DOHH2 (cell line): ENCODE measurements at regions not wholly inside any gene's neighbourhood (a gene's known extent, or its start where the extent isn't known, plus 50 kb on each side); places are given as distances from the start of the nearest gene placed in this dataset.

ENCODE experiments used
- EZH2phosphoT487 ChIP-seq: fragments of 200-600 bp; sonication (generic); IDR thresholded peaks from 2 replicates; pipeline ENCODE4 v1.6.1; 2017; ENCODE audit warnings: borderline replicate concordance, mild to moderate bottlenecking, antibody characterized with exemption, low read length, moderate library complexity, mixed read lengths
- TF ChIP-seq, protein P1 (sequence below): fragments of 200-600 bp; sonication (generic); IDR thresholded peaks from one replicate; pipeline ENCODE4 v1.5.1; 2014; ENCODE audit warnings: antibody characterized with exemption, mild to moderate bottlenecking, low read depth, low read length; ENCODE audit not compliant: poor library complexity, severe bottlenecking

GRCh38 chr12:11460343-11461023, 65.1 kb upstream of the PRB2 start:
- TF ChIP-seq, protein P1, sequence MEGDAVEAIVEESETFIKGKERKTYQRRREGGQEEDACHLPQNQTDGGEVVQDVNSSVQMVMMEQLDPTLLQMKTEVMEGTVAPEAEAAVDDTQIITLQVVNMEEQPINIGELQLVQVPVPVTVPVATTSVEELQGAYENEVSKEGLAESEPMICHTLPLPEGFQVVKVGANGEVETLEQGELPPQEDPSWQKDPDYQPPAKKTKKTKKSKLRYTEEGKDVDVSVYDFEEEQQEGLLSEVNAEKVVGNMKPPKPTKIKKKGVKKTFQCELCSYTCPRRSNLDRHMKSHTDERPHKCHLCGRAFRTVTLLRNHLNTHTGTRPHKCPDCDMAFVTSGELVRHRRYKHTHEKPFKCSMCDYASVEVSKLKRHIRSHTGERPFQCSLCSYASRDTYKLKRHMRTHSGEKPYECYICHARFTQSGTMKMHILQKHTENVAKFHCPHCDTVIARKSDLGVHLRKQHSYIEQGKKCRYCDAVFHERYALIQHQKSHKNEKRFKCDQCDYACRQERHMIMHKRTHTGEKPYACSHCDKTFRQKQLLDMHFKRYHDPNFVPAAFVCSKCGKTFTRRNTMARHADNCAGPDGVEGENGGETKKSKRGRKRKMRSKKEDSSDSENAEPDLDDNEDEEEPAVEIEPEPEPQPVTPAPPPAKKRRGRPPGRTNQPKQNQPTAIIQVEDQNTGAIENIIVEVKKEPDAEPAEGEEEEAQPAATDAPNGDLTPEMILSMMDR, result no peak
- no peak for TF ChIP-seq EZH2phosphoT487
